ENCODE measurements at regions not wholly inside any gene's neighbourhood (a gene's known extent, or its start where the extent isn't known, plus 50 kb on each side); places are given as distances from the start of the nearest gene placed in this dataset.

GRCh38 chr1:90480271-90480835 lies 236.7 kb downstream of the BARHL2 start:
- no peak for TF ChIP-seq CTCF (IDR thresholded peaks at IDR 0.05; ENCODE audit: insufficient read depth, low read length, poor library complexity, severe bottlenecking)
- TF ChIP-seq EZH2phosphoT487 (conservative IDR thresholded peaks at IDR 0.05; ENCODE audit: low read length): no peak

Measured in SU-DHL-6 (cell line).